ENCODE measurements at regions not wholly inside any gene's neighbourhood (a gene's known extent, or its start where the extent isn't known, plus 50 kb on each side); places are given as distances from the start of the nearest gene placed in this dataset.

GRCh38 chr9:115202960-115203751, 85.2 kb upstream of the TNC start (continued):
- TF ChIP-seq, protein P1, sequence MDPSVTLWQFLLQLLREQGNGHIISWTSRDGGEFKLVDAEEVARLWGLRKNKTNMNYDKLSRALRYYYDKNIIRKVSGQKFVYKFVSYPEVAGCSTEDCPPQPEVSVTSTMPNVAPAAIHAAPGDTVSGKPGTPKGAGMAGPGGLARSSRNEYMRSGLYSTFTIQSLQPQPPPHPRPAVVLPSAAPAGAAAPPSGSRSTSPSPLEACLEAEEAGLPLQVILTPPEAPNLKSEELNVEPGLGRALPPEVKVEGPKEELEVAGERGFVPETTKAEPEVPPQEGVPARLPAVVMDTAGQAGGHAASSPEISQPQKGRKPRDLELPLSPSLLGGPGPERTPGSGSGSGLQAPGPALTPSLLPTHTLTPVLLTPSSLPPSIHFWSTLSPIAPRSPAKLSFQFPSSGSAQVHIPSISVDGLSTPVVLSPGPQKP (IDR thresholded peaks at IDR 0.05; ENCODE audit: low read depth, low read length): no peak

GRCh38 chr9:115204904-115205453, 87.0 kb upstream of the TNC start:
- 8% methylated on average over 1 of the region's 1 CpG for WGBS (ENCODE audit: missing lambda C conversion rate)
- no peak; the same call in 1 of the 2 replicates for TF ChIP-seq FOSL2 (IDR thresholded peaks at IDR 0.05)
- TF ChIP-seq FOSL2 (CRISPR knock-in tag; IDR thresholded peaks at IDR 0.05): peak; percentile 55
- TF ChIP-seq MYC (IDR thresholded peaks at IDR 0.05; ENCODE audit: borderline replicate concordance, low read length): no peak
- peak; percentile 17; the same call in 1 of the 2 replicates for TF ChIP-seq JUNB (IDR thresholded peaks at IDR 0.05)
- TF ChIP-seq HES2 (IDR thresholded peaks at IDR 0.05): no peak
- no peak for TF ChIP-seq REST (IDR thresholded peaks at IDR 0.05)
- POLR2A ChIA-PET: no interaction called here
- peak; percentile 8 to 46 for DNase-seq (ENCODE audit: low read depth in 1 of 2, low spot score in 1 of 2)
- CTCF ChIA-PET: interaction anchor here (1.0 kb wide), 1 partner anchor 193 kb away, joined by 3 read pairs; no protein-coding TSS in a partner anchor
- Histone ChIP-seq H3K9me3 (no peaks in the 10 kb centered on the region), H3K4me1 (peaks cover 18% of the 10 kb centered on the region), H3K27ac (0 out of 6 replicates have a peak overlapping the region, but pooled peaks of 1 of the 2 experiments have one; percentile 11), H3K4me3 (no peak overlapping the region), H3K4me2 (peak overlapping the region; percentile 47; the same call in 2 of the 3 replicates)
- peak; percentile 34 to 62; a peak in 2 of 6 replicates for ATAC-seq
- FAIRE-seq: peak; percentile 63

- FAIRE-seq (no peak), ATAC-seq (no peak)
- POLR2A ChIA-PET: no interaction called here
Observed at GRCh38 chr9:115207003-115207836, 89.3 kb upstream of the TNC start.

More at GRCh38 chr9:115207003-115207836, 89.3 kb upstream of the TNC start:
- TF ChIP-seq TFCP2L1 (CRISPR knock-in tag; IDR thresholded peaks at IDR 0.05) (no peak), GATA3 (IDR thresholded peaks at IDR 0.05; ENCODE audit: borderline replicate concordance) (no peak), CTCF (IDR thresholded peaks at IDR 0.05) (no peak), NFE2L2 (conservative IDR thresholded peaks at IDR 0.05; ENCODE audit: low read length) (no peak), CBX2 (IDR thresholded peaks at IDR 0.05; ENCODE audit: borderline replicate concordance, low read depth) (no peak), ZC3H11A (IDR thresholded peaks at IDR 0.05) (no peak)
- H3K4me3 ChIP-seq: no peak overlapping the region
- CTCF ChIA-PET: interaction anchor here (1.1 kb wide), 1 partner anchor 97 kb away, joined by 3 read pairs; no protein-coding TSS in a partner anchor
- H3K4me1 ChIP-seq: peaks cover 20% of the 10 kb centered on the region
- WGBS (ENCODE audit: missing lambda C conversion rate): 65% methylated on average over 3 of the region's 3 CpGs
- DNase-seq (ENCODE audit: low read depth in 1 of 2, low spot score in 1 of 2): no peak
- no peak overlapping the region for H3K4me2 ChIP-seq
- H3K27ac ChIP-seq: no peak overlapping the region
- no peaks in the 10 kb centered on the region for H3K9me3 ChIP-seq
